ENCODE measurements at regions not wholly inside any gene's neighbourhood (a gene's known extent, or its start where the extent isn't known, plus 50 kb on each side); places are given as distances from the start of the nearest gene placed in this dataset.

GRCh38 chr15:100725121-100726069 lies 123.0 kb downstream of the ASB7 start:
- Histone ChIP-seq H3K9me3 (no peaks in the 10 kb centered on the region), H3K27me3 (replicated peaks in 1 of 7) (peaks cover 0 to 14% (median 0%) of the 10 kb centered on the region in 7 donors), H3K4me1 (no peaks in the 10 kb centered on the region), H3K36me3 (no peaks in the 10 kb centered on the region), H3K27ac (no peak overlapping the region), H3K4me3 (no peak overlapping the region)
- 77 to 91% (median 86%) methylated on average over 10 of the region's 10 CpGs for WGBS, 5 donors
- no peak for DNase-seq
- intact Hi-C loops (cut with DNase I; ENCODE audit: low total_unique reads) = no loop called here
- TF ChIP-seq, protein P1, sequence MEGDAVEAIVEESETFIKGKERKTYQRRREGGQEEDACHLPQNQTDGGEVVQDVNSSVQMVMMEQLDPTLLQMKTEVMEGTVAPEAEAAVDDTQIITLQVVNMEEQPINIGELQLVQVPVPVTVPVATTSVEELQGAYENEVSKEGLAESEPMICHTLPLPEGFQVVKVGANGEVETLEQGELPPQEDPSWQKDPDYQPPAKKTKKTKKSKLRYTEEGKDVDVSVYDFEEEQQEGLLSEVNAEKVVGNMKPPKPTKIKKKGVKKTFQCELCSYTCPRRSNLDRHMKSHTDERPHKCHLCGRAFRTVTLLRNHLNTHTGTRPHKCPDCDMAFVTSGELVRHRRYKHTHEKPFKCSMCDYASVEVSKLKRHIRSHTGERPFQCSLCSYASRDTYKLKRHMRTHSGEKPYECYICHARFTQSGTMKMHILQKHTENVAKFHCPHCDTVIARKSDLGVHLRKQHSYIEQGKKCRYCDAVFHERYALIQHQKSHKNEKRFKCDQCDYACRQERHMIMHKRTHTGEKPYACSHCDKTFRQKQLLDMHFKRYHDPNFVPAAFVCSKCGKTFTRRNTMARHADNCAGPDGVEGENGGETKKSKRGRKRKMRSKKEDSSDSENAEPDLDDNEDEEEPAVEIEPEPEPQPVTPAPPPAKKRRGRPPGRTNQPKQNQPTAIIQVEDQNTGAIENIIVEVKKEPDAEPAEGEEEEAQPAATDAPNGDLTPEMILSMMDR (IDR thresholded peaks at IDR 0.05 in 8 of 11, conservative IDR thresholded peaks at IDR 0.05 in 3 of 11) = no peak
- no peak for TF ChIP-seq POLR2A (IDR thresholded peaks at IDR 0.05)

- H3K4me3 ChIP-seq = no peak overlapping the region
- 89 to 97% (median 90%) methylated on average over 3 to 7 of the region's 7 CpGs for WGBS, 5 donors
- H3K36me3 ChIP-seq = no peaks in the 10 kb centered on the region
- H3K4me1 ChIP-seq = no peaks in the 10 kb centered on the region
- H3K9me3 ChIP-seq = no peaks in the 10 kb centered on the region
- no peak for DNase-seq
- intact Hi-C loops (cut with DNase I; ENCODE audit: low total_unique reads) = no loop called here
- H3K27me3 ChIP-seq (replicated peaks in 1 of 7) = peaks cover 0 to 14% (median 0%) of the 10 kb centered on the region in 7 donors
- TF ChIP-seq POLR2A (IDR thresholded peaks at IDR 0.05) (no peak), POLR2AphosphoS5 (IDR thresholded peaks at IDR 0.05) (no peak)
- TF ChIP-seq, protein P1 (IDR thresholded peaks at IDR 0.05 in 8 of 11, conservative IDR thresholded peaks at IDR 0.05 in 3 of 11) = no peak
- no peak overlapping the region for H3K27ac ChIP-seq
Observed at GRCh38 chr15:100726070-100726420, 123.7 kb downstream of the ASB7 start.

DNA sequence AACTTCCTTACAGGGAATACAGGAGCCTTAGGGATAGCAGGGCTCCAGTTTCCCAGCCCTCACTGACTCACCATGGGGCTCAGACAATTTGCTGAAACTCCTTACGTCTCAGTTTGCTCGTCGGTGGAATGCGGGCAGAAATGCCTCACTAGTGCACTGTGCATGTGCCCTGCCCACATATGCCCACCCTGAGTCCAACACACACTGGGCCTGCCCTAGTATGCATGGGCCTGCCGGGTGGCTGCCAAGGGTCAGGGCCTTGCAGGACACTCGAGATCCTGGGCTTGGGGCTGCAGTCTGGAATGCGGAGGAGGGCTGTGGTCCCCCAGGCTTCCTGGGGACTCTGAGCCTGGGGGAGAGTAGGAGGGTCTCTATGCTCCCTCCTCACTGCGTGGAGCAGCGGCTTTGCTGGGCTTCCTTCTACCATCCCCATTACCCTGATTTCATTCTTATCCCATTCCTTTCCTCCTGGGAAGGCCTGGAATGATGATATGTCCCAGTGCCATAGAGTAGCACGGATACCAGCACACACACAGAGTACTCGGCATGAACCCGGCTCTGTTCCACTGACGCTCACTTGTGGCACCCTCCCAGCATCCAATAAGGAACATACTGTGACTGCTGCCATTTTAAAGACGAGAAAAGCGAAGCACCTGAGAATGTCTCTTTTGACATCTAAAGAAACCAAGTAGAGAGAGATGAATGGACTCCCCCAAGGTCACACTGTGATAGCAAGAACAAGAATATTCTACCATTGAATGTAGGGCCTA lies 124.2 kb downstream of the ASB7 start:
- H3K4me1 ChIP-seq = no peaks in the 10 kb centered on the region
- TF ChIP-seq POLR2A (IDR thresholded peaks at IDR 0.05) = no peak
- no peak for TF ChIP-seq POLR2AphosphoS5 (IDR thresholded peaks at IDR 0.05)
- TF ChIP-seq, protein P1 (IDR thresholded peaks at IDR 0.05 in 8 of 11, conservative IDR thresholded peaks at IDR 0.05 in 3 of 11) = no peak
- H3K36me3 ChIP-seq = no peaks in the 10 kb centered on the region
- H3K9me3 ChIP-seq = no peaks in the 10 kb centered on the region
- no peak overlapping the region for H3K27ac ChIP-seq
- DNase-seq = no peak
- H3K4me3 ChIP-seq = no peak overlapping the region
- H3K27me3 ChIP-seq (replicated peaks in 1 of 7) = peaks cover 0 to 14% (median 0%) of the 10 kb centered on the region in 7 donors
- intact Hi-C loops (cut with DNase I; ENCODE audit: low total_unique reads) = no loop called here
- 78 to 93% (median 91%) methylated on average over 12 to 15 of the region's 15 CpGs for WGBS, 5 donors
